ENCODE measurements at regions not wholly inside any gene's neighbourhood (a gene's known extent, or its start where the extent isn't known, plus 50 kb on each side); places are given as distances from the start of the nearest gene placed in this dataset.
"Not testable (repeated sequence)": the region's sequence is repeated elsewhere in the genome, so short reads cannot be mapped to it uniquely, and the experiment has no call there.

GRCh38 chr10:93127642-93128215, 54.0 kb downstream of the CYP26A1 start:
- H3K4me3 ChIP-seq (ENCODE audit: low read depth, low read length); DNase-seq (ENCODE audit: low read depth): not testable (repeated sequence)

DNA sequence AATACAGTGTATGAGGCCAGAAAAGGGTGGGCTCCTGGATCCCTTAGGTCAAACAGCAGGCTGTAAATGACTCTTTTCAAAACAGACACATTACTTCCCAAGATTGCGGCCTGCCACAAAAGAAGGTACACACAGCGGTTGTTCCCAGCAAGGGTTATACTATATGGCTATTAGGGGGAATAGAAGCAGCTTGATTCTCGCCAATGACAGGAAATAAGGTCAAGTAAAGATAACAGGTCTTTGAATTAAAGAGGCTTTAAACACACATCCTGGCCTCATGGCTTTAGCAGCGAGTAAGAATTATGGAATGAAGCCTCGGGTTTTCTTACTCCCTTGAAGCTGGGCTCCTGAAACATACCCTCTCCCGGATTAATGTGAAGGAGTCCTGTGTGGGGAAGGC, 58.3 kb downstream of the CYP26A1 start:
- TF ChIP-seq CTCF (IDR thresholded peaks at IDR 0.05; ENCODE audit: insufficient read depth, low read depth, low read length, missing control alignments), result no peak
- no peak overlapping the region for H3K4me3 ChIP-seq (ENCODE audit: low read depth, low read length)
- no peak for DNase-seq (ENCODE audit: low read depth)

GRCh38 chr10:93138113-93138870, 64.6 kb downstream of the CYP26A1 start:
- H3K4me3 ChIP-seq (ENCODE audit: low read depth, low read length), result no peak overlapping the region
- DNase-seq (ENCODE audit: low read depth), result no peak
- no peak for TF ChIP-seq CTCF (IDR thresholded peaks at IDR 0.05; ENCODE audit: insufficient read depth, low read depth, low read length, missing control alignments)

DNA sequence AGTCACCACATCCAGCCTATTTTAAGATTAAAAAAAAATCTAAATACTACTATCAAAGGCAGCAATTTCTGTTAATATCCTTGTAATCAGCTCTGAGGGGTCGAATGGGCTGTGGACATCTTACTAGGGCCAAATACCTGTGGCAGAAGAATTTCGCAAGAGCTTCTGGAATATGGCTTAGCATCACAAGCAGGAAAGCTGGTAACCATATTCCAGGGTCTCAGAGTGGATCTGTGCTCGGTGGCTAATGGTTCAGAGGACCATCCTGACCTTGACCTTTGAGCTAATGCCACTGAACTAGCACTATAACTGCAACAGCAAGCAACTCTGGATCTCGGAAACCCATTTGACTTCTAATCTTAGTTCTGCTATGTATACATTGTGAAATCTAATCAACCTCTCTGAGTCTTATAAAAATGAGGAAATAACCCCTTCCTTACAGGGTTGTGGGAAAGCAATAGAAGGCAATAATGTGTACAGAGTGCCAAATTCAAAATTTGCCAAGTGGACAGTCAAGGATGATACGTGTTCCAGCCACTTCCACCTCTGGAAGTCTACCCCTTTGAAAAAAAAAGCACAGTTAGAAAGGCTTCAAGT, 65.5 kb downstream of the CYP26A1 start:
- no peak overlapping the region for H3K4me3 ChIP-seq (ENCODE audit: low read depth, low read length)
- TF ChIP-seq CTCF (IDR thresholded peaks at IDR 0.05; ENCODE audit: insufficient read depth, low read depth, low read length, missing control alignments), result no peak

DNA sequence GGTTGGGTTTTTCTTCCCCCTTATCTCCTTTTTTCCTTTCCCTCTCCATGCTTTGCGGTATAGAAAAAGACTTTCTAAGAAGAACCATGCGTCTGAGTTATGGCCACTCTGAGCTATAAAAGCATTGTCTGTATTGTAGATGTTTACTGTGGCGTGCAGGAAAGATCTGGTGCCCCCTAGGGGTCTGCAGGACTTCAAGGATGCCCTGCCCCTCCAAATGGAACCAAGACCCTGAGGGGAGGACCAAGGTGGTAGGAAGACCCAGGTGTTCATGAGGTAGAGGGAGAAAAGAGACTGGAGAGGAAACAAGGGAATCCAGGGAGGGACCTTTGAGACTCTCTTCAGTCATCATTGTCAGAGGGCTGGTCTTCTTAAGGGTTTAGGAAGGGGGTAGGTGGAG, 68.8 kb downstream of the CYP26A1 start:
- H3K4me3 ChIP-seq (ENCODE audit: low read depth, low read length), result no peak overlapping the region
- TF ChIP-seq CTCF (IDR thresholded peaks at IDR 0.05; ENCODE audit: insufficient read depth, low read depth, low read length, missing control alignments), result no peak
- no peak for DNase-seq (ENCODE audit: low read depth)

More for the DNA sequence above, 65.5 kb downstream of the CYP26A1 start:
- DNase-seq (ENCODE audit: low read depth), result no peak

DNA sequence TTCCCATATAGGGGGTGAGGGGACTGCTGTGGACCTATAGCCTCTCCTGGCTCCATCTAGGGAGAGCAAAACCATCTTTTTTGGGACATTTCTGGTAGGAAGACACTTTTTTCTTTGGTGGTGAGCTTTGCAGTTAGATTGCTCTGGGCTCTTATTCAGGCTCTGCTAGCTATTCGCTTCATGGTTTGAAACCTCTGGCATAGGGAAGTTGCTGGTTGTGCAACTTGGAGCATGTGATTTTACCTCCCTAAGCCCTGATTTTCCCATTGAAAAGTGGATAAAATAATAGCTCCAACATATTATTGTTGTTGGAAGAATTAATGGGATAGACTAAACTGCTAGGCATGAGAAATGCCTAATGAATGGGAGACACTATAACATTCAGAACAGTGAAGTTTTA, 69.6 kb downstream of the CYP26A1 start:
- no peak overlapping the region for H3K4me3 ChIP-seq (ENCODE audit: low read depth, low read length)
- TF ChIP-seq CTCF (IDR thresholded peaks at IDR 0.05; ENCODE audit: insufficient read depth, low read depth, low read length, missing control alignments), result no peak
- DNase-seq (ENCODE audit: low read depth), result no peak

DNA sequence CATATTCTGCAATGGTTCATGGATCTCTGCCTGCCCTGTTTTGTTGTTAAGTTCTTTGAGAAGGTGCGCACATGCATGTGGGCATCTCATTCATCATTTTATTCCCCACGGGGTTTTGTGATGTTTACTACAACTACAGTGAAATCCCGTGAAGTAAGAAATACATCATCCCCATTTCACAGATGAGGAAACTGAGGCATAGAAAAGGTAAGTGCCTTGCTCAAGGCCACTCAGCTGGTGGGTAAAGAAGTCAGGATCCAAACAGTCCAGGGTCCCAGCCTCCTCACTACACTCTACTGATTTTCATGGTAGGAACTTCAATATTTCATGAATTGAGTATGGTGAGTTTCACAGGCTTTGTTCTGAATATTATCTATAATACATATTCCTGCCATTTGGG, 72.6 kb downstream of the CYP26A1 start:
- H3K4me3 ChIP-seq (ENCODE audit: low read depth, low read length), result no peak overlapping the region
- TF ChIP-seq CTCF (IDR thresholded peaks at IDR 0.05; ENCODE audit: insufficient read depth, low read depth, low read length, missing control alignments), result no peak
- no peak for DNase-seq (ENCODE audit: low read depth)
